Lung (tissue), 11 donors: ENCODE measurements at regions not wholly inside any gene's neighbourhood (a gene's known extent, or its start where the extent isn't known, plus 50 kb on each side); places are given as distances from the start of the nearest gene placed in this dataset.
A peak's percentile ranks its signal among the peaks of the same experiment; 100 is the strongest.

Source experiments
- ATAC-seq: fragments of 200-7000 bp; cut with Tn5 transposase; one replicate; pipeline ENCODE4 v1.9.1; 2020; ENCODE audit warnings: moderate number of reproducible peaks; ENCODE audit not compliant: insufficient read depth, low FRiP score
- DNase-seq, 3 donors: peaks; one replicate each; pipeline ENCODE4 v3.0.0-alpha.2; 2013 to 2017
- H3K27ac ChIP-seq, 2 donors: one replicate each; pipeline ENCODE4 v1.5.1; 2013; ENCODE audit warnings: mild to moderate bottlenecking in 2 of 2, moderate library complexity in 2 of 2, control low read depth in 1 of 2, inconsistent platforms in 1 of 2, low read depth in 1 of 2, low read length in 1 of 2
- H3K27me3 ChIP-seq, 3 donors: one replicate each; pipeline ENCODE4 v1.5.1; 2013; ENCODE audit warnings: low read length in 2 of 3; ENCODE audit not compliant: control insufficient read depth in 3 of 3, insufficient read depth in 3 of 3
- H3K36me3 ChIP-seq, 4 donors: one replicate each; pipeline ENCODE4 v1.5.1; 2013; ENCODE audit warnings: low read length in 4 of 4, mild to moderate bottlenecking in 1 of 4, moderate library complexity in 1 of 4; ENCODE audit not compliant: control insufficient read depth in 4 of 4, insufficient read depth in 4 of 4
- H3K4me1 ChIP-seq, 5 donors: one replicate each; pipeline ENCODE4 v1.5.1; 2013; ENCODE audit warnings: low read length in 5 of 5, mild to moderate bottlenecking in 2 of 5, moderate library complexity in 1 of 5; ENCODE audit not compliant: control insufficient read depth in 5 of 5, insufficient read depth in 5 of 5
- H3K4me3 ChIP-seq: one replicate; pipeline ENCODE4 v1.5.1; 2013; ENCODE audit warnings: mild to moderate bottlenecking, control low read depth, moderate library complexity
- H3K9ac ChIP-seq, 2 donors: one replicate each; pipeline ENCODE4 v1.5.1; 2013; ENCODE audit warnings: low read length in 2 of 2, control low read depth in 1 of 2; ENCODE audit not compliant: insufficient read depth in 1 of 2
- H3K9me3 ChIP-seq, 4 donors: one replicate each; pipeline ENCODE4 v1.5.1; 2013; ENCODE audit warnings: low read length in 3 of 4, mild to moderate bottlenecking in 1 of 4, moderate library complexity in 1 of 4; ENCODE audit not compliant: control insufficient read depth in 4 of 4, insufficient read depth in 3 of 4
- WGBS, 2 donors: extraction: QIAGEN DNeasy Blood & Tissue Kit; methylation state at CpG; one replicate each; pipeline ENCODE4 v1.1.7; 2013; 5-methylcytosine and 5-hydroxymethylcytosine counted together
- TF ChIP-seq, protein P1 (sequence below): IDR thresholded peaks from 2 replicates; pipeline ENCODE4 v1.5.1; 2012; ENCODE audit warnings: mild to moderate bottlenecking; ENCODE audit errors: control extremely low read depth, extremely low read depth
- donor health status: control.
- donor health status: control.
- donor health status: Bipolar disorder and iron deficiency.
- donor health status: healthy.
- donor health status: DM: yes; HTN: yes; CAD: no.

DNA sequence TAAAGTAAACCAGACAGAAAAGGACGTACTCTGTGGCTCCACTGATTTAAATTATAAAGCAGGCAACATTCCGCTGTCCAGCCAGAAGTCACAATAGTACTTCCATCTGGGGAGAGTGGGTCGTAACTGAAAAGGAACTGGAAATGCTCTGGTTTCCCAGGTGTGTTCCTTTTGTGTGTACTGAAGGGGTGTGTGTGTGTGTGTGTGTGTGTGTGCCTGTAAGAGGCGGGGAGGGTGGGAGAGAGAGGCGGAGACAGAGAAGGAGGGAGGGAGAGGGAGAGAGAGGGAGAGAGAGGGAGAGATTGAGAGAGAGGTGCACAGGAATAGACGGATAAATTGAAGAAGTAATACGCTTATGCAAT, 178.4 kb upstream of the ZNF184 start:
- no peaks in the 10 kb centered on the region for H3K36me3 ChIP-seq
- no peak overlapping the region for H3K9ac ChIP-seq
- 22% methylated on average over 7 of the region's 7 CpGs for WGBS, 2 donors
- H3K4me3 ChIP-seq = no peak overlapping the region
- DNase-seq (no peak), ATAC-seq (no peak)
- no peaks in the 10 kb centered on the region for H3K4me1 ChIP-seq
- TF ChIP-seq, protein P1, sequence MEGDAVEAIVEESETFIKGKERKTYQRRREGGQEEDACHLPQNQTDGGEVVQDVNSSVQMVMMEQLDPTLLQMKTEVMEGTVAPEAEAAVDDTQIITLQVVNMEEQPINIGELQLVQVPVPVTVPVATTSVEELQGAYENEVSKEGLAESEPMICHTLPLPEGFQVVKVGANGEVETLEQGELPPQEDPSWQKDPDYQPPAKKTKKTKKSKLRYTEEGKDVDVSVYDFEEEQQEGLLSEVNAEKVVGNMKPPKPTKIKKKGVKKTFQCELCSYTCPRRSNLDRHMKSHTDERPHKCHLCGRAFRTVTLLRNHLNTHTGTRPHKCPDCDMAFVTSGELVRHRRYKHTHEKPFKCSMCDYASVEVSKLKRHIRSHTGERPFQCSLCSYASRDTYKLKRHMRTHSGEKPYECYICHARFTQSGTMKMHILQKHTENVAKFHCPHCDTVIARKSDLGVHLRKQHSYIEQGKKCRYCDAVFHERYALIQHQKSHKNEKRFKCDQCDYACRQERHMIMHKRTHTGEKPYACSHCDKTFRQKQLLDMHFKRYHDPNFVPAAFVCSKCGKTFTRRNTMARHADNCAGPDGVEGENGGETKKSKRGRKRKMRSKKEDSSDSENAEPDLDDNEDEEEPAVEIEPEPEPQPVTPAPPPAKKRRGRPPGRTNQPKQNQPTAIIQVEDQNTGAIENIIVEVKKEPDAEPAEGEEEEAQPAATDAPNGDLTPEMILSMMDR = no peak
- no peak overlapping the region for H3K27ac ChIP-seq
- H3K9me3 ChIP-seq = peaks cover 0 to 10% (median 0%) of the 10 kb centered on the region in 4 donors
- peaks cover 0 to 15% (median 7%) of the 10 kb centered on the region in 3 donors for H3K27me3 ChIP-seq

DNA sequence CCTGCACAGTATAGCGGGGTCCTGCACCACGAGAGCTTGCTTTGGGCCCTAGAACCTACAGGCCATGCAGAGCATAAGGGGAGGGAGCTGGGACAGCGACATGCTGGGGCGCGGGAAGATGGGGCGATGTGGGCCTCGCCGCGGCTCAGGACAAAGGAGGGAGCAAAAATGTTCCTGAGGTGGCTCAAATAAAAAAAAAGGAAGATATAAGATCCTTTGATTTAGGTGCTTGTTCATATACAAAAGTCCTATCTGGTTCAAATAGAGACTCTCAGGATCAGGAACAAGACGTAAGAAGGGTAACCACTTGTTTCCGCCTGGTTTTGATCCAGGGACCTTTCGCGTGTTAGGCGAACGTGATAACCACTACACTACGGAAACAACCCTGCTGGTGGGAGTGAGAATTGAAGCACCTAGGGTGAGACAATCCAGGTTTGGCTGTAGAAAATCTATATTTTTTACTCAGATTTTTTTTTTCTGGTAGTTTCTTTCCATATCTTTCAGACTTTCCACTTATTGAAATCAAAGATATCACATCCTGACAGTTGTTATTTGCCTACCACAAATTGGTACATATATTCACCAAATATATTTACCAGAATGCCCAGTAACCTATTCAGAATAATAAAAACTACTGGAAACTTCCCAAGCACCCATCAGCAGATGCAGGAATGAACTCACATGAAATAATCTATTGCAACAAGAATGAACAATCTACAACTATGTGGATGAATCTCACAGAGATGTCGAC, 177.9 kb upstream of the ZNF184 start:
- ATAC-seq (no peak), DNase-seq (peak; percentile 45 to 50 (median 49))
- Histone ChIP-seq H3K4me1 (no peaks in the 10 kb centered on the region), H3K9ac (no peak overlapping the region), H3K9me3 (peaks cover 0 to 10% (median 0%) of the 10 kb centered on the region in 4 donors), H3K4me3 (no peak overlapping the region), H3K36me3 (no peaks in the 10 kb centered on the region), H3K27ac (no peak overlapping the region), H3K27me3 (peaks cover 0 to 15% (median 7%) of the 10 kb centered on the region in 3 donors)
- TF ChIP-seq, protein P1 = no peak
- 4 to 8% methylated on average over 17 of the region's 17 CpGs for WGBS, 2 donors

DNA sequence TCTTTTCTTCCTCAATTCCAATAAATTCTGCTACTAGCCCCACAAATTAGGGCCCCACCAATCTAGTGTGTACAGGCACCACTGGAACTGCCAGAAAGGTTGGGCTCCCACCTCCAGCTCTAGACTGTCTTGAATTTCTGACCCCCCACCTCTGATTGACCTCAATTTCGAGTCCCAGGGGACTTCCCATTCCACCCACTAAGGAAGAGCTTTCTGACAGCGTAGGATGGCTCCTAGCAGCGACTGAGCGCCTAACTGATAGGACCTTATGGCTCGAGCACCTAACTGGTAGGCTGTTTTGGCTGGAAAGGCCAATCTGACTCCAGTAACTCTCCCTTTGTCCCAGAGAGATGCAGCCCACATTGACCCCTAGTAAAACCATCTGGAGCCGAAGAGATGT, 171.6 kb upstream of the ZNF184 start:
- ATAC-seq (no peak), DNase-seq (no peak)
- no peak overlapping the region for H3K9ac ChIP-seq
- no peak overlapping the region for H3K4me3 ChIP-seq
- peaks cover 0 to 6% (median 0%) of the 10 kb centered on the region in 4 donors for H3K9me3 ChIP-seq
- WGBS, 2 donors = 68 to 72% methylated on average over 6 of the region's 6 CpGs
- H3K27me3 ChIP-seq = peaks cover 0 to 4% (median 0%) of the 10 kb centered on the region in 3 donors
- H3K4me1 ChIP-seq = no peaks in the 10 kb centered on the region
- TF ChIP-seq, protein P1 = no peak
- H3K27ac ChIP-seq = no peak overlapping the region
- H3K36me3 ChIP-seq = no peaks in the 10 kb centered on the region
